SU-DHL-6 (cell line): ENCODE measurements at regions not wholly inside any gene's neighbourhood (a gene's known extent, or its start where the extent isn't known, plus 50 kb on each side); places are given as distances from the start of the nearest gene placed in this dataset.

Source experiments
- H2AFZ ChIP-seq: fragments of 200-600 bp; sonication (generic); 2 replicates; pipeline ENCODE4 v1.6.1; 2014; ENCODE audit warnings: low read depth, mild to moderate bottlenecking, moderate library complexity, mixed read lengths, antibody characterized with exemption, low read length; ENCODE audit not compliant: severe bottlenecking
- H3F3A ChIP-seq: fragments of 200-600 bp; shearing (Covaris generic); 2 replicates; pipeline ENCODE4 v1.6.0; 2016; ENCODE audit warnings: antibody characterized with exemption, mild to moderate bottlenecking; ENCODE audit not compliant: insufficient read depth
- H3K27ac ChIP-seq: fragments of 200-600 bp; sonication (generic); 2 replicates; pipeline ENCODE4 v1.5.1; 2016; ENCODE audit warnings: low read depth, mild to moderate bottlenecking, low read length, moderate library complexity, mixed read lengths
- H3K27me3 ChIP-seq: fragments of 200-600 bp; sonication (generic), shearing (Covaris generic); 2 replicates; pipeline ENCODE4 v1.6.0; 2014; ENCODE audit warnings: mild to moderate bottlenecking, low read length
- H3K36me3 ChIP-seq: fragments of 200-600 bp; sonication (generic); 2 replicates; pipeline ENCODE4 v1.6.1; 2014; ENCODE audit warnings: mild to moderate bottlenecking, low read length, mixed read lengths
- H3K4me2 ChIP-seq: fragments of 300-600, 200-600 bp; shearing (Covaris generic), sonication (generic); 2 replicates; pipeline ENCODE4 v1.6.0; 2014; ENCODE audit warnings: low read length, low read depth, mild to moderate bottlenecking; ENCODE audit not compliant: poor library complexity, severe bottlenecking
- H3K4me3 ChIP-seq: fragments of 200-600 bp; sonication (generic); 2 replicates; pipeline ENCODE4 v1.5.1; 2014; ENCODE audit warnings: antibody characterized with exemption, low read length, mild to moderate bottlenecking, mixed read lengths; ENCODE audit not compliant: insufficient read depth, poor library complexity, severe bottlenecking
- H3K79me2 ChIP-seq: fragments of 200-600 bp; sonication (generic); 2 replicates; pipeline ENCODE4 v1.6.1; 2014; ENCODE audit warnings: mild to moderate bottlenecking, low read length, moderate library complexity; ENCODE audit not compliant: insufficient read depth
- H3K9ac ChIP-seq: fragments of 200-600 bp; sonication (generic); 2 replicates; pipeline ENCODE4 v1.7.0; 2014; ENCODE audit warnings: mild to moderate bottlenecking, low read length
- H3K9me2 ChIP-seq: fragments of 200-600 bp; sonication (generic); replicated peaks from 2 replicates; pipeline ENCODE4 v1.6.1; 2014; ENCODE audit warnings: low read length; ENCODE audit not compliant: insufficient read depth
- H3K9me3 ChIP-seq: fragments of 200-600 bp; sonication (generic); 2 replicates; pipeline ENCODE4 v1.6.1; 2014; ENCODE audit warnings: low read length, mixed read lengths; ENCODE audit not compliant: insufficient read depth
- H4K20me1 ChIP-seq: fragments of 200-600 bp; sonication (generic); 2 replicates; pipeline ENCODE4 v1.6.1; 2014; ENCODE audit warnings: low read depth, mild to moderate bottlenecking, antibody characterized with exemption, low read length, moderate library complexity, mixed read lengths
- CTCF ChIP-seq: fragments of 200-600 bp; sonication (generic); IDR thresholded peaks from one replicate; pipeline ENCODE4 v1.5.1; 2017; ENCODE audit warnings: antibody characterized with exemption, mild to moderate bottlenecking, low read length, moderate library complexity; ENCODE audit not compliant: insufficient read depth, poor library complexity, severe bottlenecking
- EZH2phosphoT487 ChIP-seq: fragments of 200-600 bp; sonication (generic), shearing (Covaris generic); conservative IDR thresholded peaks from 2 replicates; pipeline ENCODE4 v1.6.1; 2018; ENCODE audit warnings: mild to moderate bottlenecking, antibody characterized with exemption, low read length, moderate library complexity, mixed read lengths

DNA sequence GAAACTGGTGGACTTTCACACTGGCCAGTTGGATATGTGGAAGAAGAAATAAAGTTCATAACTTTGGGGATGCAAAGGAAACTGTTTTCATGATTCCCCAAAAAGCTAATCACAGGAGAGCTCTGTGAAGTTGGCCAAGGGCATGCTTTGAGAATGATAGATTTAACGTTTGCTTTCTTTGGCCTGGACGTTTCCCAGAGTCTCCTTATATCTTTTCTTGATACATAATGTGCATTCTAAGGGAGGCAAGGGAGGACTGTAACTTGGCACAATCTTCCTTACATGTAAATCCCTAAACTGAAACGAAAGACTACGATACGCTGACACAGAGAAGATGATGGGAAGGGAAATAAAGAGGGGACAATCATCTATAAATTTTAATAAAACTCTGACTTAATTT, 176.5 kb upstream of the INHBA start:
- Histone ChIP-seq H3K9me3 (peaks cover 38% of the 10 kb centered on the region; the same call in 1 of the 2 replicates), H3K9ac (no peak overlapping the region), H3K27me3 (no peaks in the 10 kb centered on the region; the same call in 1 of the 2 replicates), H2AFZ (no peak overlapping the region), H3K27ac (no peak overlapping the region), H4K20me1 (no peaks in the 10 kb centered on the region), H3K36me3 (peaks cover 5% of the 10 kb centered on the region; the same call in 1 of the 2 replicates), H3K9me2 (no peaks in the 10 kb centered on the region), H3F3A (peaks cover 14% of the 10 kb centered on the region), H3K4me3 (no peak overlapping the region), H3K79me2 (no peaks in the 10 kb centered on the region), H3K4me2 (no peak overlapping the region)
- TF ChIP-seq CTCF (no peak), EZH2phosphoT487 (no peak)

DNA sequence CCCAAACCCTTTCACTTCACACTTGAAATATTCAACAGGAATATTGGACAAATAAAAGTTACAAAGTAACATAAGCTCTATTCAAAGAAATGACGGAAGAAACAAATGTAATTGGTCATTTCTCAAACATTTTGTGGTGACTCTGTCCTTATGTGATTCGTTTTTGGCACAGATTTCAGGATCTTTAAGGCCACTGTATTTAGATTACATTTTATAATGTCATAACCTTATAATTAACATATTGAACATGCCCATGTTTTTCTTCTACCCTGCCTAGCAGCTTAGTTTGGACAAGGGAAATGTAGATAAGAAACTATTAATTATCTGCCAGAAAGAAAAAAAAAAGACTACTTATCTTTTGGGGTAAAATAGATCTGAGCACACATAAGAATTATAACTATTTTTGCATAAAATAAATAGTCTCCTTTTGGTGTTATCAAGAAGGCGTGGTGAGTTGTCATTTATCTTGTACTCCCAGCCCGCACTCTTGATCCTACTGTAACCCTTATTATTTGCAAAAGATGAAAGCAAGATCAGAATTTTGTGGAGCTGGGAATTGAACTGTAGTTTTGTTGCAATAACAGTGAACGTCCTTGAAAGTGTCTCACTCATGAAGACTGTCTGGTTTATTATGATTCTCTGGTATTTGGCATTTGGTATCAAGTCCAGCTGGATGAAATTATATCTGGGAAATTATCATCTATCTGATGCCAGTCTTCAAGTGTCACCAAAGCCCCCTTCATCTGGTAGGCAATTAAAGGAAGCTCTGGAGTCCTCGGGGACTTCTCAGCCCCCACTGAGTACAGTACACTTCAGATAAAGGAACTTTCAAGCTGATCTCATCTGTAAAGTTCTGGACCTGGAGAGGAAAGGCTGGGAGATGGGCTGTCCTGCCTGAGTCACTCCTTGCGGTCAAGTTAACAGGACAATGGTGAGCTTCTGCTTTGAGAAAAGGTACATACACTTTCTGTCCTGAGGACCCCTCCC, 175.7 kb upstream of the INHBA start:
- Histone ChIP-seq H3F3A (peaks cover 14% of the 10 kb centered on the region), H3K9me3 (peaks cover 32% of the 10 kb centered on the region; the same call in 1 of the 2 replicates), H3K36me3 (peaks cover 5% of the 10 kb centered on the region; the same call in 1 of the 2 replicates), H3K27me3 (no peaks in the 10 kb centered on the region; the same call in 1 of the 2 replicates), H4K20me1 (no peaks in the 10 kb centered on the region), H3K4me2 (no peak overlapping the region), H3K27ac (no peak overlapping the region), H3K9ac (no peak overlapping the region), H3K9me2 (no peaks in the 10 kb centered on the region), H2AFZ (no peak overlapping the region), H3K4me3 (no peak overlapping the region), H3K79me2 (no peaks in the 10 kb centered on the region)
- TF ChIP-seq EZH2phosphoT487 = no peak
- no peak for TF ChIP-seq CTCF

- no peak overlapping the region for H2AFZ ChIP-seq
- no peak for TF ChIP-seq CTCF
- no peak for TF ChIP-seq EZH2phosphoT487
- no peak overlapping the region for H3K4me3 ChIP-seq
- H3K27me3 ChIP-seq = no peaks in the 10 kb centered on the region
- H3F3A ChIP-seq = peaks cover 11% of the 10 kb centered on the region
- no peaks in the 10 kb centered on the region for H3K9me2 ChIP-seq
- H3K27ac ChIP-seq = no peak overlapping the region
- H3K79me2 ChIP-seq = no peaks in the 10 kb centered on the region
- H3K4me2 ChIP-seq = no peak overlapping the region
- no peak overlapping the region for H3K9ac ChIP-seq
- H4K20me1 ChIP-seq = no peaks in the 10 kb centered on the region
- peaks cover 18% of the 10 kb centered on the region; the same call in 1 of the 2 replicates for H3K9me3 ChIP-seq
- no peaks in the 10 kb centered on the region for H3K36me3 ChIP-seq
Measured at GRCh38 chr7:41877118-41877517, 174.2 kb upstream of the INHBA start.
